ENCODE measurements at regions not wholly inside any gene's neighbourhood (a gene's known extent, or its start where the extent isn't known, plus 50 kb on each side); places are given as distances from the start of the nearest gene placed in this dataset.

DNA sequence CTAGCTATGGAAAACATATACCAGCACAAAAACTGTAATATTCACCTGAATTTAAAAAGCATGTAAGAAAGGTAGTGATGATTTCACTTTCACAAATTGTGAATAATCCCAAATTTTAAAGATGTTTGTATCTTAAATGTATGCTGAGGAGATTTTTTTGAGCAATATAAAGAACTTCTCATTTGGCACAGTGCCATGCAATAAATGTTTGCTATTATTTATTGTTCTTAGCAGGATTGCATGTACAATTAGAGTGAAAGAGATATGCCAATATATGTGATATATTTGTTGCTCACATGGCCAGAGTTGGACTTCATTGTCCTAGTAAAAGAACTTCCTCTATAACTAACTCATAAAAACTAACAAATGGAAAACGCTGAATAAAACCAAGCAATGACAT is 895.1 kb upstream of the KCND2 start:
- TF ChIP-seq, protein P1, sequence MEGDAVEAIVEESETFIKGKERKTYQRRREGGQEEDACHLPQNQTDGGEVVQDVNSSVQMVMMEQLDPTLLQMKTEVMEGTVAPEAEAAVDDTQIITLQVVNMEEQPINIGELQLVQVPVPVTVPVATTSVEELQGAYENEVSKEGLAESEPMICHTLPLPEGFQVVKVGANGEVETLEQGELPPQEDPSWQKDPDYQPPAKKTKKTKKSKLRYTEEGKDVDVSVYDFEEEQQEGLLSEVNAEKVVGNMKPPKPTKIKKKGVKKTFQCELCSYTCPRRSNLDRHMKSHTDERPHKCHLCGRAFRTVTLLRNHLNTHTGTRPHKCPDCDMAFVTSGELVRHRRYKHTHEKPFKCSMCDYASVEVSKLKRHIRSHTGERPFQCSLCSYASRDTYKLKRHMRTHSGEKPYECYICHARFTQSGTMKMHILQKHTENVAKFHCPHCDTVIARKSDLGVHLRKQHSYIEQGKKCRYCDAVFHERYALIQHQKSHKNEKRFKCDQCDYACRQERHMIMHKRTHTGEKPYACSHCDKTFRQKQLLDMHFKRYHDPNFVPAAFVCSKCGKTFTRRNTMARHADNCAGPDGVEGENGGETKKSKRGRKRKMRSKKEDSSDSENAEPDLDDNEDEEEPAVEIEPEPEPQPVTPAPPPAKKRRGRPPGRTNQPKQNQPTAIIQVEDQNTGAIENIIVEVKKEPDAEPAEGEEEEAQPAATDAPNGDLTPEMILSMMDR (IDR thresholded peaks at IDR 0.05; ENCODE audit: low read depth, low read length) = no peak
- TF ChIP-seq EZH2phosphoT487 (IDR thresholded peaks at IDR 0.05; ENCODE audit: low read depth) = no peak

All from OCI-LY3 (cell line).